Liver (tissue), 7 donors: ENCODE measurements at regions not wholly inside any gene's neighbourhood (a gene's known extent, or its start where the extent isn't known, plus 50 kb on each side); places are given as distances from the start of the nearest gene placed in this dataset.

Source experiments
- DNase-seq: peaks from one replicate; pipeline ENCODE4 v3.0.0-alpha.2; 2017; ENCODE audit warnings: low spot score
- H3K27ac ChIP-seq, 2 donors: one replicate each; pipeline ENCODE4 v1.7.0; 2013; ENCODE audit warnings: inconsistent platforms in 2 of 2, low read length in 2 of 2, control low read depth in 1 of 2, low read depth in 1 of 2, mild to moderate bottlenecking in 1 of 2
- H3K27me3 ChIP-seq, 4 donors: one replicate each; pipeline versions ENCODE4 v1.6.1 to v1.7.0; 2013; ENCODE audit warnings: low read length in 3 of 4, inconsistent platforms in 1 of 4, mild to moderate bottlenecking in 1 of 4, moderate library complexity in 1 of 4; ENCODE audit not compliant: control insufficient read depth in 4 of 4, insufficient read depth in 4 of 4
- H3K36me3 ChIP-seq, 4 donors: one replicate each; pipeline versions ENCODE4 v1.6.1 to v1.7.0; 2013; ENCODE audit warnings: low read length in 3 of 4, mild to moderate bottlenecking in 3 of 4, low read depth in 1 of 4, moderate library complexity in 1 of 4; ENCODE audit not compliant: control insufficient read depth in 4 of 4, insufficient read depth in 3 of 4
- H3K4me1 ChIP-seq, 4 donors: one replicate each; pipeline versions ENCODE4 v1.6.1 to v1.7.0; 2013; ENCODE audit warnings: low read length in 3 of 4, mild to moderate bottlenecking in 3 of 4, moderate library complexity in 1 of 4; ENCODE audit not compliant: control insufficient read depth in 4 of 4, insufficient read depth in 4 of 4
- H3K4me3 ChIP-seq, 3 donors: one replicate each; pipeline versions ENCODE4 v1.6.1 to v1.7.0; 2013; ENCODE audit warnings: low read length in 3 of 3, control low read depth in 1 of 3, low read depth in 1 of 3, mild to moderate bottlenecking in 1 of 3
- H3K9ac ChIP-seq, 2 donors: one replicate each; pipeline ENCODE4 v1.7.0; 2013; ENCODE audit warnings: low read length in 2 of 2, mild to moderate bottlenecking in 2 of 2, moderate library complexity in 2 of 2, control low read depth in 1 of 2, low read depth in 1 of 2
- H3K9me3 ChIP-seq, 4 donors: one replicate each; pipeline versions ENCODE4 v1.6.1 to v1.7.0; 2013; ENCODE audit warnings: low read length in 3 of 4; ENCODE audit not compliant: control insufficient read depth in 4 of 4
- ATF3 ChIP-seq: IDR thresholded peaks from 2 replicates; pipeline ENCODE4 v1.6.1; 2016; ENCODE audit warnings: antibody characterized with exemption
- GABPA ChIP-seq, 2 donors: IDR thresholded peaks in 1 of 2; conservative IDR thresholded peaks in 1 of 2; 2 replicates each; pipeline ENCODE4 v1.6.1; 2016; ENCODE audit warnings: antibody characterized with exemption in 2 of 2, mild to moderate bottlenecking in 1 of 2, moderate library complexity in 1 of 2
- HNF4A ChIP-seq, 2 donors: conservative IDR thresholded peaks; 2 replicates each; pipeline ENCODE4 v1.6.1; 2016; ENCODE audit warnings: antibody characterized with exemption in 2 of 2, mild to moderate bottlenecking in 2 of 2
- HNF4G ChIP-seq: IDR thresholded peaks from 2 replicates; pipeline ENCODE4 v1.6.1; 2016; ENCODE audit warnings: antibody characterized with exemption
- JUND ChIP-seq, 2 donors: IDR thresholded peaks; 2 replicates each; pipeline ENCODE4 v1.6.1; 2016; ENCODE audit warnings: antibody characterized with exemption in 2 of 2
- MAX ChIP-seq: IDR thresholded peaks from 2 replicates; pipeline ENCODE4 v1.6.1; 2016; ENCODE audit warnings: antibody characterized with exemption
- NR2F2 ChIP-seq: IDR thresholded peaks from 2 replicates; pipeline ENCODE4 v1.6.1; 2016; ENCODE audit warnings: antibody characterized with exemption
- RAD21 ChIP-seq, 2 donors: IDR thresholded peaks; 2 replicates each; pipeline ENCODE4 v1.6.1; 2016; ENCODE audit warnings: antibody characterized with exemption in 2 of 2, mild to moderate bottlenecking in 2 of 2
- REST ChIP-seq: IDR thresholded peaks from 2 replicates; pipeline ENCODE4 v1.6.1; 2016; ENCODE audit warnings: antibody characterized with exemption, mild to moderate bottlenecking
- SP1 ChIP-seq: IDR thresholded peaks from 2 replicates; pipeline ENCODE4 v1.6.1; 2018; ENCODE audit warnings: antibody characterized with exemption, mild to moderate bottlenecking
- TAF1 ChIP-seq: conservative IDR thresholded peaks from 2 replicates; pipeline ENCODE4 v1.6.1; 2016; ENCODE audit warnings: antibody characterized with exemption, mild to moderate bottlenecking
- YY1 ChIP-seq: IDR thresholded peaks from 2 replicates; pipeline ENCODE4 v1.6.1; 2016; ENCODE audit warnings: antibody characterized with exemption, mild to moderate bottlenecking
- ZBTB33 ChIP-seq: IDR thresholded peaks from 2 replicates; pipeline ENCODE4 v1.6.1; 2016; ENCODE audit warnings: antibody characterized with exemption
- WGBS: extraction: QIAGEN DNeasy Blood & Tissue Kit; methylation state at CpG from one replicate; pipeline ENCODE4 v1.1.7; 2013; 5-methylcytosine and 5-hydroxymethylcytosine counted together
- donor health status: healthy.
- donor health status: healthy.
- donor health status: healthy.
- donor health status: healthy.

GRCh38 chr12:41777064-41777790, 367.4 kb downstream of the GXYLT1 start:
- 77% methylated on average over 9 of the region's 9 CpGs for WGBS
- H3K36me3 ChIP-seq: no peaks in the 10 kb centered on the region
- no peak for DNase-seq
- H3K27ac ChIP-seq: no peak overlapping the region
- H3K4me1 ChIP-seq: no peaks in the 10 kb centered on the region
- H3K27me3 ChIP-seq: no peaks in the 10 kb centered on the region
- H3K4me3 ChIP-seq: no peak overlapping the region
- H3K9ac ChIP-seq: no peak overlapping the region
- TF ChIP-seq HNF4G: no peak
- TF ChIP-seq HNF4A (conservative IDR thresholded peaks at IDR 0.05): no peak
- no peak for TF ChIP-seq SP1
- no peak for TF ChIP-seq TAF1
- no peaks in the 10 kb centered on the region for H3K9me3 ChIP-seq

- no peak overlapping the region for H3K4me3 ChIP-seq
- no peaks in the 10 kb centered on the region for H3K36me3 ChIP-seq
- H3K9ac ChIP-seq: no peak overlapping the region
- no peaks in the 10 kb centered on the region for H3K4me1 ChIP-seq
- WGBS: 73% methylated on average over 4 of the region's 4 CpGs
- no peaks in the 10 kb centered on the region for H3K27me3 ChIP-seq
- TF ChIP-seq ZBTB33: no peak
- H3K27ac ChIP-seq: no peak overlapping the region
- no peak for DNase-seq
- no peaks in the 10 kb centered on the region for H3K9me3 ChIP-seq
These were observed 372.2 kb downstream of the GXYLT1 start for GRCh38 chr12:41772478-41772877.

GRCh38 chr12:41769810-41770209, 374.9 kb downstream of the GXYLT1 start:
- Histone ChIP-seq H3K4me1 (no peaks in the 10 kb centered on the region), H3K9ac (no peak overlapping the region), H3K4me3 (no peak overlapping the region), H3K27ac (no peak overlapping the region), H3K9me3 (no peaks in the 10 kb centered on the region), H3K27me3 (no peaks in the 10 kb centered on the region), H3K36me3 (no peaks in the 10 kb centered on the region)
- TF ChIP-seq GABPA (IDR thresholded peaks at IDR 0.05 in 1 of 2, conservative IDR thresholded peaks at IDR 0.05 in 1 of 2) (no peak), REST (no peak), JUND (IDR thresholded peaks at IDR 0.05) (no peak), SP1 (no peak), ZBTB33 (no peak), YY1 (no peak), HNF4A (conservative IDR thresholded peaks at IDR 0.05) (no peak), RAD21 (IDR thresholded peaks at IDR 0.05) (no peak), TAF1 (no peak), MAX (no peak), NR2F2 (no peak), ATF3 (no peak), HNF4G (no peak)
- 45% methylated on average over 1 of the region's 1 CpG for WGBS
- no peak for DNase-seq
